ENCODE measurements at regions not wholly inside any gene's neighbourhood (a gene's known extent, or its start where the extent isn't known, plus 50 kb on each side); places are given as distances from the start of the nearest gene placed in this dataset.
"Not testable (repeated sequence)": the region's sequence is repeated elsewhere in the genome, so short reads cannot be mapped to it uniquely, and the experiment has no call there.

DNA sequence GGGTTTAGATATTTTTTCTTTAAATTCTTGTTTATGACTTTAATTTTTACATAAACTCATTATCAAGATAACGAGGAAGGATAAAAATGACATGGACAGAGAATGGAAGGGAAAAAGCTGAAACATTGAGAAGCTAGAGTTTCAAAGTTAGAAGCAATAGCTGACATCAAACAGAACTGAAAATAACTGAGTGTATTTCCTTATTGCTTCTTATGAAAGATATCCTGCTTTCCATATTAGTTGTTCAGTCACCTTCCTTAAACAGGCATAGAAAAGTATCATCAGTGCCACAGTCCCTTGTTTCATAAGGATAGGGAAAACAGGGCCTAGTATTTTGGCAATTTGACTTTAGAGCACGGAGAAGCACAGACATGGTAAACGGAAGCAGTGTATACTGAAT is 460.5 kb upstream of the GHITM start:
- no peak for DNase-seq

DNA sequence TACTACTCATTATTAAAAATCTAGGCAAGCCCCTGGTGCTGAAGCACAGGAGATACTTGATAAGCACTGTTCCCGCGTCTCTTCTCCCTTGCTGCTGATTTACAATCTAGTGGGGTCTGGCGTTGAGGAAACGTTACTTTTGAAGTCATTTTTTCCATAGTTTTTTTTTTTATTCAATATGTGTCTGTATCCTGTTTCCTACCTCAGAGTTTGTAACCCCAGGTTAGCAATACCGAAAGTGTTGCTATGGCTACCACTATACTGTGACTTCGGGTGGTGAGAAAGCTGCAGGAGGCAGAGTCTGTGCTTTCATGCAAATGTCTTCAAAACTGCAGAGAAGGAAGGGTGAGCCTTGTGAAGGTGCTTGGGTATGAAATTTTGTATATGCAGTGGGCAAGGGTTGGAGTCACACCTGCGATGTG is 458.8 kb upstream of the GHITM start:
- DNase-seq, result no peak

DNA sequence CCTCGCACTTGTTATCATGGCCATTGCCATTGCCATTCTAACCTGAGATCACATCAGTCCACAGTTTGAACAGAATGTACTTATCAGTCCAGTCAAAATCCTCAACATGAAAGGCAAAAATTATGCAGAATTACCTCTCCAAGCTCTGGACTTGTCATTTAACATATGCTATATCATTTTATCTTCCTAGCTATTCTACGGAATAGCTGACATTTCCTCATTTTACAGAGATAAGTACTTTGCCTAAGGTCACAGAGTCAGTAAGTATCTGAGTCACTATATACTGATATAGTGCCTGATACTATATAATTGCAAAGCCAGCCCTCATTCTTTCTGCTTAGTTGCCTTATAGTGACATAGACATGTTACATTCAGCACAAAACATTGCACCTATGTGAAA is 456.9 kb upstream of the GHITM start:
- DNase-seq, result no peak

DNA sequence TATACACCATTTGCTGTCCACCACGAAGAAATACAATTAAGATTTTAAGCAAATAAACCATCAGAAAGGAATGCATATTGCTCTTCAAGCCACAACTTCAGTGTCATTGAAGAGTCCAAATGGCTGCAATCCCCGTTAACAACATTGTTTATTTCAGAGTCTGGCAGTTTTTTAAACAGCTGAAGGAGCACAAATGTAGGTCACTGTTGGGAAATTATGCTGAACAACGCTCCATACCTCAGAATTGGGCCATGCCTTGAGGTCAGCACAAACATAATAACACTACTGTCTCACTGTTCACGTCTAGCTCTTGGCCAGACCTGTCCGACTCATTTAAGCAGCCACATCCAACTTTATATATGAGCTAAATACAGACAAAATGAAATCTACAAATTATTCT is 453.9 kb upstream of the GHITM start:
- DNase-seq, result no peak

DNA sequence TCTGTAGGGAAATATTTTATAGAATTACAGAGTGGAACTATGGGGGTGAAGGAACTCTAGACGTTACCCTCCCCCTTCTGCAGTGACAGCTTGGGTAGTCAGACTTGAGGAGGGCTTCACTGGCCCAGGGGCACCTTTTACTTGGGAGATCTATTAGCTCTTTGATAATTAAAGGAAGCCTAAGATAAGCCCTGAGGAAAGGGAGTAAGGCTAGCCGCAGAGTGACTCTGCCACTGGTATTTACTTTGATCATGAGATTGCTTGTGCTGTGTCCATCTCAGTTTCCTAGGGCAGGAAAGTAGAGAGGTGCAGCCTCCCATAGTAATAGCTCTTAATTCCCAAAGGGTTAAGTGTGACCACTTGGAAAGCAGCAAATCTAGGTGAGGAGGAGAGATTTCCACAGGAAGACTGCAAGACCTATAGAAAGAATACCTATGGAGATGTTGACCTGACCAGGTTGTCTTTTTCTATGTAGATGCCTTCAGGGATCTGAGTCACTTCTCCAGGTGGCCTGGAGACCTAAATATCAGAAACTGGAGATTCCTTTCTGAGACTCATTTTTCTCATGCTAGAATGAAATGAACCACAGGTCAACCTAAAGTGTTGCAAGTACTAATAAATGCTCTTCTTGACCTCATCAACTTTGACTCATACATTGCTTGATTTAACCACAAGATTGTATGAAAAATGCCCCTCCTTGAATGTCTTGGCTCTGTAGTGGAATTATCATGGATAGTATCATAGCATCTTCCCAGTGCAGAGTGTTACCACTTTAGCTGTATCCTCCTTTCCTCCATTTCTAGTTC is 447.3 kb upstream of the GHITM start:
- DNase-seq, result no peak

DNA sequence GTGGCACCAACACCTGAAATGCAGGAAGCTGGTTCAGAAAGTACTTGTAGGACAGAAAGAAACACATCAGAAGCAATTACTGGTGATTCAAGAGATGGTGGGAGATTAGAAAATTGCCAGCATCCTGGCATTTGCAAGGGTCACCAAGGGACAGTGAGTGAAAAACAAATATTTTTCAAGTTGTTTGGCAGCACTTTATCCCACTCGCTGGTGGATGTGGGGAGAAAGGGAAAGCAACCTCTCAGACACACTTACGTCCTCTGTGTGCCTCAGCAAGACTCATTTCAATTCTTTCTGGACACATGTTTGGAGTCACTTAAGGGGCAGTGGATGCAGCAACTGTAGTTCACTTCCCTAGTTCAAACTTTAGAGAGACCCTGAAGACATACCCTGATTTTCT is 440.4 kb upstream of the GHITM start:
- no peak for DNase-seq

DNA sequence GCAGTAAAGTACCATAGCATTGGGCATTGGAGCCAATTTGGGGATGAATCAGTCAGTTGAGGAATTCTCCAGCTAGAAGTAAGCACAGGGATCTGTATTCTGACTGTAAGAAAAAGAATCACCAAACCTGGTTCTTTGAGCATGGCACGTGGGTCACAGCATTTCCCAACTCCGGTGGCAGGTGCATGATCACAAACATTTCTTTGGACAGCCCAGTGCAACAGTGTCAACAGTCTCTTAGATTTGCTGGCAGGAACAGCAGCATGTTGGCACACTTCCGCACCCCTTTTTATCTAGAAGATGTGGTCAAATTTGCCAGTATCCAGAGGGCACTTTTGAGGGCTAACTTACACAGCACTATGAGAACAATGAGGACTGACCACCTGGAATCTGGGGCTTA is 437.5 kb upstream of the GHITM start:
- no peak for DNase-seq

DNA sequence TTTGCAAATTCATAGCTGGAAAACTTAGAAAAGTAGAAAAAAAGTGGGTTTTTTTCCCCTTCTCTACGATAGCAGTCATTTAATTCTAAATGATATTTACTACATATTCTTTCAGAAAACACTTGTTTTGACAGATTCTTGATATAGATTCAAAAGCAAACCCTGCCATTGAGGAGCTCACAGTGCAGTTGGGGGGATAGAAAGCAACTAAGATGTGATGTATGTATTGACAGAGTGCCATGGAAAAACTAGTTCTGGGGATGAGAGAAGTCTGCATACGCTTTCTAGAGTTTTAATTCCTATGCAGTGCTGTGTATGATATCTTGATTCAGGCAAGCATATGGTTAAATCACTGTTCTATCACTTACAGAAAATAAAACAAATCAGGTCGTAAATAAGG is 436.6 kb upstream of the GHITM start:
- DNase-seq, result no peak

DNA sequence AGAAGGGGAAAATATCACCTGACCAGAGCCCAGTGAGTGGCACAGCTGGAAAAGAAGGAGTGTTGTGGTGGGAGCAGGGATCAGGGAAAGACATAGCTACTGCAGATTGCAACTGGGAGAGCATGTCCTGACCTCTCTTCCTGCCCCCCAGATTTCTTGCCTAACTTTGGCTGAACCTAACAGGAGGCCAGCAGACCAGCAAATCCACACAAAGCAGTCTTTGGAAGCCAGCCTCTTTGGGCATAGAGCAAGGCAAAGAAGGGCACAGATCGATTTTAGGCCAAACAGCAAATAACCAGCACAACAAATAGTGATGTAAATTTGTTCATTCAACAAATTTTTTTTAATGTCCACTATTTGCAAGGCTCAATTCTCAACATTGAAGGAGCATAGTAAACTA is 433.2 kb upstream of the GHITM start:
- DNase-seq, result no peak

DNA sequence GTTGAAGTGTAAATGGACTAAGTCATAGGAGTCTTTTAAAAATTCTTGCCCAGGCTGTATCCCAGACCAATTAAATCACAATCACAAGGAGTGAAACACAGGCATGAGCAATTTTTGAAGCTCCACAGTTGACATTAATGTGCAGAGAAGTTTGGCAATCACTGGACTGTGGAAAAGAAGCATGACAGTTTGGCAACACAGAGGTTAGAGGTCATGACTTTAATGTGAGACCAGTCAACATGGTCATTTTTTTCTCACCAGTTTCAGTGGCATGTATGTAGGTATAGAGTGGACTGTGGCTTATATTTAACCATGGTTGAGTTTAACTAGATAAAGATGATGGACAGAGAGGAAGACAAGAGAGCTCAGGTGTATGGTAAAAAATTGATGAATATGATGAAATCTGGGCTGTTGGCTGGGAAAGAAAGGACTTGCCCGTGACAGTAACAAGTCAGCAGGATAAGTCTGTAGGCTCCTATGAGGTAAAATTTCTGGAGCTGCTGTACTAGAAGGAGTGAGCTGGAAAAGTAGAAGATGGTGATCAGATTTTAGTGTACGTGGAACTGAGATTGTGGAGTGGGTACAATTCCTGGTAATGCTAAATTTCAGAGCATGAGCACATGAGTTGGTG is 432.2 kb upstream of the GHITM start:
- DNase-seq, result no peak

DNA sequence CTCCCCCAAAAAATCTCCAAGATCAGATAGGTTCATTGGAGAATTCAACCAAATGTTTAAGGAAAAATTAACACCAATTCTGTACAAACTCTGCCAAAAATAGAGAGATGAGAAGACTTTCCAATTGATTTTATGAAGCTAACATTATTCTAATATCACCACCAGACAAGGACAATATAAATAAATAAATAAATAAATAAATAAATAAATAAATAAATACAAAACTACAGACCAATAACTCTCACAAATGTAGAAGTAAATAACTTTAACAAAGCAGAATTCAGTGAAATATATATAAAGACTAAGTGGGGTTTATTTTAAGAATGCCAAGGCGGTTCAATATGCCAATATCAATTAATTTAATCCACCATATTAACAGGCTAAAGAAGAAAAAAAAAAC is 425.9 kb upstream of the GHITM start:
- DNase-seq, result no peak

DNA sequence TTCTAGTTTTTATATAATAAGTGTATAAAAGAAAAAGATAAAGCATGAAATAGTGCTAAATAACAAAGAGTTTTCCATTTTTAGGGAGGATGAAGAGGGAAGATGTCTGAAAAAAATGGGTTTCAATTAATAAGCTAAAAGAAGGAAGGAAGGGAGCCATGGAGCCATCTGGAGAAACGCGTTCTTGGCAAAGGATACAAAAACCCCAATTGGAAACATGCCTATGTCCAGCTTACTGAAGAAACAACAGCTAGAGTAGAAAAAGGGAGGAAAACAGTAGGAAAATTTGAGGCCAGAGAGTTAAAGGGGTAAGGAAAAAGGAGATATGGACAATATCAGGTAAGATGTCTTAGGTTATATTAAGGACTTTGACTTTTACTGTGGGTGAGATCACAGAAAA is 416.2 kb upstream of the GHITM start:
- no peak for DNase-seq

DNA sequence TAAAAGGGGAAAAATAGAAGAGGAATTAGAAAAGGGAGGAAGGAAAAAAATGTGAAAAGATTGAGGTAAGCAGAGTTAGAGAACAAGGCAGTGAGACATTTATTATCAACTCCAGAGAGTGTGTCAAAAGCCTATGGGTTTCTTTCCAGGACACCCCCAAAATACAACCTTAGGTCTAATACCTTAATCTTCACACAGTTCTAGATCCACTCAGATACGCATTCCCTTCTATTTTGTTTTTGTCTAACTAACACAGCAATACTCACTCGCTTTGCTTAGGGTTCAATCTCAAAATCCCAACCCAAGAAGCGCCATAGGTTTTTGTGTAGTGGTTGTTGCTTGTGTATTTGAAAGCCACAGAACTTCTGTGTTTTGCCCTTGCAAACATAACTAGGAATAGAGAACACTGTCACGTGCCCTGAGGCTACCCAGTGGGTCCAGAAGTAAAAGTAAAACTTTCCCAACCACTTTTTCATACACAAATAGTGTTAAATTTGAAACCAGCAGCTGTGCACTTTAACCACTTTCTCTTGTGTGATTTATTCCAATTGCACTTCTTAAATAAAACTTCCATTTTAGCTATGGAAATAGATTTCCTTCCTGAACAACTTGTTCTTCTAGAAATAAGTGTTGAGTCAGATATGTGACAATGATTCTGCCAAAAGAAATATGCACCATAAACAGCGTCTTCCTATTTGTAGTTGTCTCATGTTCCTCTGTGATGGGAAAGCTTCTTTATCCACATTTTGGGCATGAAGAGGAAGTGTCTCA is 414.7 kb upstream of the GHITM start:
- no peak for DNase-seq

DNA sequence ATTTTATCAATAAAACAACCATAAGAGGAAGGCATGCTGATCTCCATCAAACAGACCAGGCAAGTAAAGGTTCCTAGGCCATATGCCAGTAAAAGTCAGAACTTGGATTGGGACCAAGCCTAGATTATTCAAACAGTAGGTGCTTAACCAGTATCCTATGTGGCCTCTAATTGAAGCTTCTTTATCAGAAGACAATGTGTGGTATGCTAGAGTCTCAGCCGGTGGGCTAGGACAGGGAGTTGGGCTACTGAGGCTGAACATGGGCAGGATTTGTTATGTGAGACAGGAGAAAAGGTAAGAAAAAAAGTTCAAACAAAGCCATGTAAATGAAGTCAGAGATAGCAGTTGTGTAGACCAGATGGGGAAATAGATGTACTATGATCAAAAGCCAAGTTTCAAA is 413.7 kb upstream of the GHITM start:
- DNase-seq, result no peak

DNA sequence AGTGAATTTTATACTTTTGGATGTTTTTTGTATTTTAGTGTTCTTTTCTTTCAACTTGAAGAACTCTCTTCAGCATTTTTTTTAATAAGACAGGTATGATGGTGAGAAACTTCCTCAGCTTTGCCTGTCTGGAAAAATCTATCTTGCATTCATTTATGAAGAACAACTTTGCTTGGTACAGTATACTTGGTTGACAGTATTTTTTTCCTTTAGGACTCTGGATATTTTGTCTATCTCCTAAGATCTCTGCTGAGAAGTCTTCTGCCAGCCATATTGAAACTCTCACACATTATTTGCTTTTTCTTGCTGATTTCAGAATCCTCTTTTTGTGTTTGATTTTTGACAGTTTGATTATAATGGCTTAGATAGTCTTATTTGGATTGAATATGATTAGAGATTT is 405.0 kb upstream of the GHITM start:
- no peak for DNase-seq

DNA sequence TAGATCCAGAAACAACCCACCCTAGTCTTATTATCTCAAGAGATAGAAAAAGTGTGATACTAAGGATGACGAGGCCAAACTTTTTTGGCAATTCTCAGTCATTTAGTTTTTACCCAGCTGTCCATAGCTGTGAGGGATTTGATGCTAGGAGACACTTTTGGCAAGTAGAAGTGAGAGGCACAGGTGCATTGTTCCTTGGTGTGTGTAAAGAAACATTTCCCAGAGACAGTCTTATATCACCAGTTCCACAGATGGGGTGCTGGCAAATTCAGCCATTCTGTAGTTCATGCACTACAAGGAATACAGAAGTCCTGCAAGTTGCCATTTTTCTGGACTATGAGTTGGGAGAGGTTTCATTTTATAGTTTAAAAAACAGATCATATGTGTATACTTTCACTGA is 403.3 kb upstream of the GHITM start:
- DNase-seq, result no peak

DNA sequence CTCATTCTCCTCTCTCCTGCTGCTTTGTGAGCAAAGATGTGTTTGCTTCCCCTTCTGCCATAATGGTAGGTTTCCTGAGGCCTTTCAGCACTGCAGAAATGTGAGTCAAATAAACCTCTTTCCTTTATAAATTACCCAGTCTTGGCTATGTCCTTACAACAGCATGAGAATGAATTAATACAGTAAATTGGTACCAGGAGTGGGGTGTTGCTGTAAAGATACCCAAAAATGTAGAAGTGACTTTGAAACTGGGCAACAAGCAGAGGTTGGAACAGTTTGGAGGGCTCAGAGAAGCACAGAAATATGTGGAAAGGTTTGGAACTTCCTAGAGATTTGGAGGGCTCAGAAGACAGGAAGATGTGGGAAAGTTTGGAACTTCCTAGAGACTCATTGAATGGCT is 388.7 kb upstream of the GHITM start:
- DNase-seq, result no peak

DNA sequence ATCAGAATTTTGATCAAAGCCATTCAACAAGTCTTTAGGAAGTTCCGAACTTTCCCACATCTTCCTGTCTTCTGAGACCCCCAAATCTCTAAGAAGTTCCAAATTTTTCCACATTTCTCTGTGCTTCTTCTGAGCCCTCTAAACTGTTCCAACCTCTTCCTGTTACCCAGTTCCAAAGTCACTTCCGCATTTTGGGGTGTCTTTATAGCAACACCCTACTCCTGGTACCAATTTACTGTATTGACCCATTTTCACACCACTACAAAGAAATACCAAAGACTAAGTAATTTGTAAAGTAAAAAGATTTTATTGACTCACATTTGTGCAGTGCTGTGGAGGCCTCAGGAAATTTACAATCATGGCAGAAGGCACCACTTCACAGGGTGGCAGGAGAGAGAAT is 385.8 kb upstream of the GHITM start:
- no peak for DNase-seq

DNA sequence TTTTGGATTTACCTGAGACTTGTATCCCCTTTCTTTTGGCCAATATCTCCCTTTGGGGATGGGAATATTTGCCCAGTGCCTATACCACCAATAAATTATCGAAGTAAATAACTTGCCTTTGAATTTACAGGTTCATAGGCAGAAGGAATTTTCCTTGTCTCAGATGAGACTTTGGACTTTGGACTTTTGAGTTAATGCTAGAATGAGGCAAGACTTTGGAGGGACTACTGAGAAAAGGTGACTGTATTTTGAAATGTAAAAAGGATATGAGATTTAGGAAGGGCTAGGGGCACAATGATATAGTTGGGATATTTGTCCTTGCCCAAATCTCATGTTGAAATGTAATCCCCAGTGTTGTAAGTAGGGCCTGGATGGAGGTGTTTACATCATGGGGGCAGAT is 384.5 kb upstream of the GHITM start:
- DNase-seq, result no peak

DNA sequence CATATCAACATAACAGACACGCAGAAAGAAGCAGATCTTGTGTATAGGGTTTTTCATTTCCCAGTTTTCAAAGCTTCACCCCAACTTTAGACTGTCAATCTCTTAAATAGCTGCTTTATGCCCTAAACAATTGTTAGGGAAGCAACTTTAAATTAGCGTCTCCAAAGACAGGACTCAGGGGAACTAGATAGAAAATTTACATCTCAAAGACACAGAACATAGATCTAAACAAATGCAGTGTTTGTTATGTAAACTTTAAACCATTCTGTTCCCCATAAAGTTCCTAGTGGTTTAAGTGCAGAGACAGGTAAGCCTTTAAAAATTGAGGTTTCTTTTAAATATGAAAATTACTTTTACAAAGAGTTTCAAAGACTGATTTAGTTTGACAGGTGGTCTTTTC is 379.2 kb upstream of the GHITM start:
- DNase-seq, result no peak

DNA sequence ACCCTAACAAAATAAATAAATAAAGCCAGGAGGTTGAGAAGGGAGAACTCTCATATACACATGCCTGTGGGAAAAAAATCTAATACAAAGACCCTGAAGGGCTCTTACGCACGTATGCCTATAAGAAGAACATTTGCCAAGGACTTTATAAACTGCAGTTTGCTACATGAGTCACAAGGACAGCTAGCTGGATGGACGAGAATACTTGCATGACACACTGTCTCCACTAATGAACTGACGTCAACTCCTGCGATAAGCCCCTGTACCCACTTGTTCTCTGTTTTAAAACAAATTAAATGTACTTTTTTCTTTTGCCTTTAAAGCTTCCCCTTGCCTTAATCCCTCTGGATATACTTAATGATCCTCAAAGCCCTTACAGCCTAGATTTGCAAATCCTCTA is 374.6 kb upstream of the GHITM start:
- DNase-seq, result no peak

DNA sequence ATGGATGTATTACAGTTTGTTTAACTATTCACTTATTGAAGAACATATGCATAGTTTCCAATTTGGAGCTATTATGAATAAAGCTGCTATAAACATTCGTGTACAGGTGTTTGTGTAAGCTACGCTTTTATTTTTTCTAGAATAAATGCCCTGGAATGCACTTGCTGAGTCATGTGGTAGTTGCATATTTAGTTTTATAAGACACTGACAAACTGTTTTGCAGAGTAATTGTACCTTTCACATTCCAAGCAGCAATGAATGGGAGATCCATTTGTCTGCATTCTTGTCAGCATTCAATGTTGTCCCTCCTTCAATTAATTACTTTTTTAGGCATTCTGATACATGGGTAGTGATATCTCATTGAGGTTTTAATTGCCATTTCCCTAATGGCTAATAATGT is 373.6 kb upstream of the GHITM start:
- no peak for DNase-seq

DNA sequence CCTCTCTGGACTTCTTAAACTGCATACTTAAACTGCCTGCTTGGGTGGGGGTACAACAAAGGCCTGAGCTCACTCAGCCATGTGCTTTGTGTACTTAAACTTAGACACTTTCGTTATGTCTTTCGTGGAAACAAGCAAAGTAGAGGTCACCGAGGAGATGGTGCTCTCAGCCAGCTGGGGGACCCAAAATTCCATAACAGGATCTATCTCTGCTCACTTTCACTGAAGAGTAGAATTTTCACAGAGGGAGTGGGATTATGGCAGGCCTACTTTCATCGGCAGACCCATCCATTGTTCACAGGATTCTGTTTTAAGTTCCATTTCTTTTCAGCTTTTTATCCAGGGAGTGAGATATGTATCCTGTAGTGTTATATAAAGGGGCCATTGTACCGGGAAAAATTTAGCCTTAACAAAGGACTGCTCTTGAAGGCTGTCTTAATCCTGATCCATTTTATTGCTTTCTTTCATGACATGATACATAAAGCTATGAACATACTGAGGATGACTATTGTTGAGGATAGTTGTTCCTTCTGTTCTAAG is 370.0 kb upstream of the GHITM start:
- no peak for DNase-seq

DNA sequence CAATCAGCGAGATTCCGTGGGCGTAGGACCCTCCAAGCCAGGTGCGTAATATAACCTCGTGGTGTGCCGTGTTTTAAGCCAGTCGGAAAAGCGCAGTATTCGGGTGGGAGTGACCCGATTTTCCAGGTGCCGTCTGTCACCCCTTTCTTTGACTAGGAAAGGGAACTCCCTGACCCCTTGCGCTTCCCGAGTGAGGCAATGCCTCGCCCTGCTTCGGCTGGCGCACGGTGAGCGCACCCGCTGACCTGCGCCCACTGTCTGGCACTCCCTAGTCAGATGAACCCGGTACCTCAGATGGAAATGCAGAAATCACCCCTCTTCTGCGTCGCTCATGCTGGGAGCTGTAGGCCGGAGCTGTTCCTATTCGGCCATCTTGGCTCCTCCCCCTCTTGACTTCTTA is 352.6 kb upstream of the GHITM start:
- DNase-seq, result not testable (repeated sequence)
